ENCODE measurements at regions not wholly inside any gene's neighbourhood (a gene's known extent, or its start where the extent isn't known, plus 50 kb on each side); places are given as distances from the start of the nearest gene placed in this dataset.

DNA sequence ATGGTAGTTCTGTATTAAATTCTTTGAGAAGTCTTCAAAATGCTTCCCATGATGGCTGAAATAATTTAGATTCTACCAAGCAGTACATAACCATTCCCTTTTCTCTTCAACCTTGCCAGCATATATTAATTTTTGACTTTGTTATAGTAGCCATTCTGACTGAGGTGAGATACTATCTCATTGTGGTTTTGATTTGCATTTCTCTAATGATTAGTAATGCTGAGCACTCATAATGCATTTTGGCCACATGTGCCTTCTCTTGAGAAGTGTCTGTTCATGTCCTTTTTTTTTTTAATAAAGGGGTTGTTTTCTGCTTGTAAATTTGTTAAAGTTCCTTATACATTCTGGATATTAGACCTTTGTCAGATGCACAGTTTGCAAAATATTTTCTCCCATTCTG lies 173.9 kb downstream of the CALCRL start:
- DNase-seq (ENCODE audit: low spot score): no peak

DNA sequence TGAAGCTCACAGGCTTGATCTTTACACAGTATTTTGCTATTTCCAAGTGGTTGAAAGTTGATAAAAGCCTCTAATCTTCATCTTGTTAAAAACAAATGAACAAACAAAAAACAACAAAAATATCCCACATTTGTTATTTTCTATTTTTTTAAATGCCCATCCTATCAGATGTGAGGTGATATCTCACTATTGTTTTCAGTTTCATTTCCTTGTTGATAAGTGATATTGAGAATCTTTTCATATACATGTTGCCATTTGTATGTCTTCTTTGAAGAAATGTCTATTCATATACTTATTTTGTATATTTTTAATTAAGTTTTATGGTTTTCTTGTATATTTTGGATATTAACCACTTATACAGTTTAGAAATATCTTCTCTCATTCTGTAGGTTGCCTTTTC lies 175.8 kb downstream of the CALCRL start:
- no peak for DNase-seq (ENCODE audit: low spot score)
- no peak for ATAC-seq

More for the DNA sequence above, 173.9 kb downstream of the CALCRL start:
- ATAC-seq: no peak

DNA sequence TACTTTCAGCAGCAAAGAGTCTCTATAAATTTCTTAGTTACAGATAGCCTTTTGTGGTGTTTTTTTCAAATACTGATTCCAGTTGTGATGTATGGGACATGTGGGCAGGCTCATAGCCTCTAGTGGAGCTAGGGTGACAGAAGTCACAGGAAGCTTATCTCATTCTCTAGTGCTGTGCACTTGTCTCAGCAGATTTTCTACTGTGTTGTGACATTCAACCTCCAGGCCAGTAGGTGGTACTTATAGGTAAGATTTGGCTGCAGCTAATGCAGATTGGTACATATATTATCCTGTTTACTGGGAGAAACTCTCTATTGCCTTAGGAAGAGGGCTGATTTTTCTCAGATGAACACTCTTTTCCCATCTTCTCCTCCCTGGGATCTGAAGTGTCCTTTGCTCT lies 176.2 kb downstream of the CALCRL start:
- DNase-seq (ENCODE audit: low spot score) (no peak), ATAC-seq (no peak)

DNA sequence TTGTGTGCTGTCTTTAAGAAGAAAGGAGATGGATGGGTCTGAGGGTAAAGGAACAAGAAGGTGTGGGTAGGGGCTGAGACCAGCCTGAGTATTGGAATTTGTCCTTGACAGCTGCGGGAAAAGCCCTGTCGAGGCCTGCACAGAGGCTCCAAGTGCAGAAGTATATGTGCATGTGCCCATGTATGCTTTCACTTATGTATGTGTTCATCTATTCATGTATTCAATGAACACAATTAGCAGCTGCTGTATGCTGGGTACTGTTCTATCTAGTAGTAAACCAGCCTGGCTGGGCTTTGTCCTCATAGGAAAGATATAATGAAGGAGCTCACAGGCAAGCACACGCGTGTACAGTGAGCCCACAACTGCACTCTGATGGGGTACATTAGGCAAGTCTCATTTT lies 181.4 kb downstream of the CALCRL start:
- ATAC-seq: no peak

DNA sequence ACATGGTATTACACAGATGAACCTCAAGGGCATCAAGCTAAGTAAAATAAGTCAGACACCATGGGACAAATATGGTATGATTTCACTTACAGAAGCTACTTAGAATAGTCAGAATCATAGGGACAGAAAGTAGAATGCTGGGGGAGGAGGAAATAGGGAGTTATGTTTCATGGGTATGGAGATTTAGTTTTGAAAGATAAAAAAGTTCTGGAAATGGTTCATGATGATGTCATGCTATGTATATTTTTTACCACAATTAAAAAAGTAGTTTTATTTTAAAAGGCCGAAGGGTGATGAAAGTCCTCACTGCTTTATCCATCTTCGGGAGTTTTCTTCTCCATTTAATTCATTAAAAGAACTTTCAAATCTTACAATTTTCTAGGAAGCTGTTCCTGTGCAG lies 181.9 kb downstream of the CALCRL start:
- ATAC-seq (no peak), DNase-seq (ENCODE audit: low spot score) (no peak)

More for the DNA sequence above, 181.4 kb downstream of the CALCRL start:
- DNase-seq (ENCODE audit: low spot score): no peak

DNA sequence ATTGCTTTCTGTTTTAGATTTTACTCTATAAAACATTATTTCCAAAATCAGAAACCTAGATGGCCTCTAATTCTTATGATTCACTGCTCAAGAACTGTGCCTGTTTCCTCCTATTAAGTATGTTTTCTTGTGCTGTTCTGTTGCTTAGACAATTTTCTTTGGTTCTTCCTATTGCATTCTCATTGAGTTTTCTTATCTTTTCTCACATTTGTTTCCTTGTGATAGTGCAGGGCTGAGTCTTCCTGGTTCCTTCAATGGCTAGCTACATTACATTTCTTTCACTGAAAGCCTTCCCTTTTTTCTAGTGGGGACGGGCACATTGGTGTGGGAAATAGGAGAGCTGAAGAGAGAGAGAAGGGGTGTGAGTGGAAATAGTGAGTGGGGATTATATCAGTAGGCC lies 183.4 kb downstream of the CALCRL start:
- DNase-seq (ENCODE audit: low spot score): no peak
- ATAC-seq: peak; percentile 29

DNA sequence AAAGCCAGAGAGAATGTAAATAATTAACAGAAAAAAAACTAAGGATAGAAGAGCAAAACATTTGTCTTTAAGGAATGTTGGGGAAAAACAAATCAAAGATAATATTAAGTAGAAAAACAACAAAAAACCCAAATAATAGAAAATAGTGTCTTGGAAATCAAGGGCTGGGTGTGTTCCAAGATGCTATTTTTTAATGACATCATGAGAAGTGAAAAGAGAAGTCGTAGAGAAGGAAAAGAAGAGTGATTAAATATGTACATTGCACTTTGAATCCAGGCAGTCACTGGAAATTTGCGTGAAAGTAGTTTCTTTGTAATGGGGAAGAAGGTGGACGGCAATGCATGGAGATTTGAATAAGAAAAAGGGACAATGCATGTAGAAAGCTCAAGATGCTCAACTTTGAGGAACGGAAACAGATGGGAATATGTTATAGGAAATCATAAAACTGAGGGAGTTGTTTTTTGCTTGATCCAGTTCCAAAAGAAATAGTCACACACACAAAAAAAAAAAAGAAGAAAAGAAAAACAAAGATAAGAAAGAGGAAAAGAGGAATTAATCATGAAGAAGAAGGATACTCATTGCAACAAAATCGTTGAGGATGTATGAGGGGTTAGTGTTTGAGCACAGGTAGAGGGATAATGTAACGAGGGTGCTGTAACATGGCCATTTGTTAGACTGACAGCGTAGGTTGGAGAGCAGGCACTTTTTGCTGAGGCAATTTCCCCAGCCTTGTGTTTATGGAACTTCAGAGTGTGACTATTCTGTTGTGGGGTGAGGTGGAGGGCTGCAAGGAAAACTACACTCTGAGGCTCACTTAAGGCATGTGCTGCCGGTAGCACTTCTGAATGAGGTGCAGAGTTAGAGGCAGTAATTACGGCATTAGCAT lies 184.1 kb downstream of the CALCRL start:
- ATAC-seq: no peak
- DNase-seq (ENCODE audit: low spot score): no peak

DNA sequence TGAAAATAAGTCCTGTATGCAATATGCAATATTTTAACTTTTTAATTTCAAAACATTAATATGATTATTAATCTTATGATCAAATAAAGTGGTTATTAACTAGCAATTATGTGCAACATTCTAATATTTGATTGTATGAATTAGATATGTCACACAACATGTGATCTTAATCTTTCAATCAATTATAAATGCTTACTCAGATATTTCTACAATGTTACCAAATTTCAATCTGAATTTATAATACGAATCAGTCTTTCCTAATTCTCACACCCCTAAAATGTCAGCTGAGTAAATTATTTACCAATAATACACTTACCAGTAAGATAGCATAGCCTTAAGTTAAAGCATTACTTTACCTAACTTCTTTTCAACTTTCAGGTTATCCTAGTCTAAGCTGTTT lies 186.3 kb downstream of the CALCRL start:
- ATAC-seq: no peak
- DNase-seq (ENCODE audit: low spot score): no peak

DNA sequence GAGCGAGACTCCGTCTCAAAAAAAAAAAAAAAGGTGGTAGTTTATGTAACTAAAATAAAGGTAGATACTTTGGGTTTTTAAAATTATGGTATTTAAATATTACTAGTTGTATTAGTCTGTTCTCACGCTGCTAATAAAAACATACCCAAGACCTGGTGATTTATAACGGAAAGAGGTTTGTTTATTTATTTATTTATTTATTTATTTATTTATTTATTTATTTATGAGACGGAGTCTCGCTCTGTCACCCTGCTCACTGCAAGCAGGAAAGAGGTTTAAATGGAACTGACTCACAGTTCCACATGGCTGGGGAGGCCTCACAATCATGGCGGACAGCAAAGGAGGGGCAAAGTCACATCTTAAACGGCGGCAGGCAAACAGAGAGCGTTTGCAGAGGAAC lies 196.0 kb downstream of the CALCRL start:
- no peak for ATAC-seq
- no peak for DNase-seq (ENCODE audit: low spot score)

DNA sequence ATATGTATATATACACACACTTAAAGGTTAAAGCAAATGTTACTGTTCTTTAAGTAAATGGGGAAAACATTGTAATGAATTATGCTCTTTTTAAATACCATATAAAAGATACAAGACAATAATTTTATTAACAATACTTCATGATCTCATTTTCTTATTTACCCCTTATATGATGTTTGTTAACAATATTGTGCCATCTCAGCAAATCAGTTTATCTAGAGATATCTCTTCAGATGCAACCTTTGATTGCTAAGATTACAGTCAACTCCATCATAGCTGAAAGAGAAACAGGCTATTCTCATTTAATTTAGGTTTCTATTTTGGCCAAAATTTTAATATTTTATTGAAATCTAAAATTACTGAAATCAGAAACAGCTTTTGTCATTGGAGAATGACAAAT lies 197.9 kb downstream of the CALCRL start:
- DNase-seq (ENCODE audit: low spot score): no peak

DNA sequence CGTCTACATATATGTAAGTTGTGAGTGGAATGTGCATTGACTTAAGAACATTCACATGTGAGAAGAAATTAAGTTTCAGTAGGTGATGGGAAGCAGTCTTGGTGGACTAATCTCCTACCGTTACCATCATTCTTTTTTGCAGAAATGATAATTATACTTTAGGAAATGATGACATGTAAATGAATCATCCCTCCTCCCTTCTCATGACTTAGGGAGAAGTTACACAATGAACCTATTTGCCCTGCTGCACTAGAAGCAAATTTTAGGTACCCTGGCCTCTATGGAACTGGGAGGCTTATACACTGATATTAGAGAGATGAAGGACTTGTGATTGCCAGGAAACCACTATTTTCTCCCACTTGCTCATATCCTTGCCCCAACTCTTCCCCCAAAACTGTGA lies 214.2 kb downstream of the CALCRL start:
- ATAC-seq (no peak), DNase-seq (ENCODE audit: low spot score) (no peak)

More for the DNA sequence above, 197.9 kb downstream of the CALCRL start:
- ATAC-seq: no peak

DNA sequence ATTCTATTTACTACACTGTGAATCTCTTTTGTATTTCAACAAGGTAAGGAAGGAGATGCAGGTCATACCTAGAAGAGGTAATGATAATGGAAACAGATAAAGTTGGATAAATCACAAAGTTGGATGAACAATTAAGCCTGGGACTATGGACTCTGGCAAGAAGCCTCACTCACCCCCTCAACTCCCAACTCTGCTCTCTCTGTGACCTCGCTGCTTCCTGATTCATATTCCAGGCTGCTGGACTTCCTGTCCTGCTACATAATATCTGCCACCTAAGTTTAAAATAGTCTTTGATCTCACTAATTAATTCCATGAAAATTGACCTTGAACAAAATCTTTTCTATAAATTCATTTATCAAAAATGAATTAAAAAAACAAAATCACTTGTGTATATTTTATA lies 215.3 kb downstream of the CALCRL start:
- no peak for DNase-seq (ENCODE audit: low spot score)
- no peak for ATAC-seq

DNA sequence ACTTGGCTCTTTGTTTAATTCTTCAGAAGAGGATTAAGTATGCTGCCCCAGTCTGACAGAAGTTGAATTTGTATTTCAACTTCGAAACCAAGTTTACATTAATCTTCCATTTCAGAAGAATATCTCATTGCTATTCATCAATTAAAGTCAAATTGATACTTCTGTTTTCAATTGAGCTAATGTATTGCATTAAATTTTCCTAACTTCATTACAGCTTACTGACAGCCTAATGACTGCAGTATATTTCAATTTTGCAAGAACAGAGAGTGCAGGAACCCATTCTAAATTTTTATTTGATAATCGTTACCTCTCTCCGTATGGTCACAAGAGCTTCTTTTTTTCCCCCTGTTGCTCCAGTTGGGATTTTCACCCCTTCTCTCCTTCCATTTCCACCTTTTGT lies 218.0 kb downstream of the CALCRL start:
- DNase-seq (ENCODE audit: low spot score): no peak
- ATAC-seq: no peak

DNA sequence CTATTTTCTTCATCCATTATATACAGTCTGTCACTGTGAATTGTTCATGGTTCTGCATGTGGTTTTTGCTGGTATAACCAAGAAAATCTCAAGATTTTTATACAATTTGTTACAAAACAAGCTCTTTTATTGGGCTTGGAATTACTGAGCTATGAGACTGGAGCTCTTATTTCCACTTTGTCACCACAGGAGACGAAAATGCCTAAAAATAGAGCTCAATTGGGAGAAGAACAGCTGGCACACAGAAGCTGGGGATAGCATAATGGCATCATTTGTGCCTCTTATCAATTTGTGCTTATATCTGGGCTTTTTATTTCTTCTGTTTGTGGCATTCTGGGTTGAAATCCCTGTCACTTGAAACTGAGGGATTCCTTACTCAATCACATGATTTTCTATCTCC lies 219.1 kb downstream of the CALCRL start:
- ATAC-seq: no peak

DNA sequence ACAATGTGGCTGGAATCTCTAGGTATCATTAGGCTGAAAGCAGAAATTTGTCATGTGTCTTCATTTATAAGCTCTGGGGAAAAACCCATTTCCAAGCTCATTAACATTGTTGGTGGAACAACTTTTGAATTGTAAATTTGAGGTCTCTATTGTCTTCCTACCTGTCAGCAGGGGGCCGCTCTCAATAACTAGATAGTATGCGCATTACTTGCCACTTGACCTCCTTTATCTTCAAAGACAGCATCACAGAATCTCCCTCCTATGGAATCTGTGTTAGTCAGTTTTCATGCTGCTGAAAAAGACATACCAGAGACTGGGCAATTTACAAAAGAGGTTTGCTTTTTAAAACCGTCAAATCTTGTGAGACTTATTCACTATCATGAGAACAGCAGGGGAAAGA lies 223.1 kb downstream of the CALCRL start:
- no peak for DNase-seq (ENCODE audit: low spot score)
- ATAC-seq: no peak

More for the DNA sequence above, 219.1 kb downstream of the CALCRL start:
- no peak for DNase-seq (ENCODE audit: low spot score)

DNA sequence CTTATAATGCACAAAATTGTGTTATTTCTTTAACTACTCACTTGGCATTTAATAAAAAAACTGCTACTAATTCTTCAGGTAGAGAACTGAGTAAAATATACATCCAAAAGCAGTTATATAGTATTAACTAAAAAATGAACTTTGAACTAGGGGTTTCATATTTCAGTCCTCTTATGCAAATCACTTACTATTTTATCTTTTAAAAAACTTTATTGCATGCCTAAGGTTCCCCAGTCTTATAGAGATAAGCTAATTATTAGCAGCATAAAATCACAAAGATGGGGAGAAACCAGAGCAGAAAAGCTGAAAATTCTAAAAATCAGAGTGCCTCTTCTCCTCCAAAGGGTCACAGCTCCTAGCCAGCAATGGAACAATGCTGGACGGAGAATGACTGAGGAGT lies 228.0 kb downstream of the CALCRL start:
- no peak for DNase-seq (ENCODE audit: low spot score)
- no peak for ATAC-seq

DNA sequence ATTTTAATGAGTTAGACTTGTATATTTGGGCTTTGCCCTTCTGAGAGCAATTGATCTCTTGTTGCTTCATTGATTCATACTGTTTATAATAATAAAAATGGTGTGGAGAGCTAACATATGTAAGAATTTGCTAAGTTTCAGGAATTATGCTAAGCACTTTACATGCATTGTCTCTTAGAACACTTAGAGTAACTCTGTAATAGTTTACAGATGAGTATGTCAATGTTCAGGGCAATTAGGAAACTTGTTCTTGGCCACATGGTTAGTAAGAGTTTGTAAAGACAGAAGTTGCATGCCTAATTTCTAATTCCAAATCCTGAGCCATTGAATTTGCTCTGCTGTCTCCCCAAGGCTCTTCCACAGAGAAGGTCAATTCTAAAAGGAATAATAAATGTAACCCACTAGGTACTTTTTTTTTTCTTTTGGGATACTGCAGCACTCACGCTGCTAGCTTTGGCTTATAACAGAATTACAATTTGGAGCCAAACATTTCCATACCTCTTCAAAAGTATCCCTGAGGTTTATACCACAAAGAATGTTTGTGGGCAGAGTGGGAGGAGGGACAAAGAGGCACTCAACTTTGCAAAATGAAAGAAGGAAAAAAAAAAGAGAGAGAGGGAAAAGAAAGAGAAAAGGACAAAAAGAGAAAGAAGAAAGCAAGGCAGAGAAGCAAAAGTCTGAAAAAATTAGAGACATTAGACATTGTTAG lies 232.4 kb downstream of the CALCRL start:
- ATAC-seq: no peak

DNA sequence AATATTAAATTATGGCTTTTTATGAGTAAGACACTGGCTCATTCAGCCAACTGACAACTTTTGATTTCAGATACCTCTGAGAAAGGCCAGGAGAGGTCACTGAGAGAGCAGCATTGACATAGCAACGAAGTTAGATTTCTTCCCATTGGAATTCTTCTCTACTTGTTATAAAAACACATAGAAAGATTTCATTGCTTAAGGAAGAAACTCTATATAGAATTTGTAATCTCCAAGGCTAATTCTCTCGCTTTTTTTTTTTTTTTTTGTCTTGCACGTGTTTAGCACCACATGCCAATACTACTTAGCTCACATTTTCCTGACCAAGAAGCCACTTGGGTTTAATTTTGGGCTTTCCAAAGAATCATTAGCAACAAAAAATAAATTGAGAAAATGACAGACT lies 233.7 kb downstream of the CALCRL start:
- no peak for DNase-seq (ENCODE audit: low spot score)
- no peak for ATAC-seq

More for the DNA sequence above, 232.4 kb downstream of the CALCRL start:
- no peak for DNase-seq (ENCODE audit: low spot score)

DNA sequence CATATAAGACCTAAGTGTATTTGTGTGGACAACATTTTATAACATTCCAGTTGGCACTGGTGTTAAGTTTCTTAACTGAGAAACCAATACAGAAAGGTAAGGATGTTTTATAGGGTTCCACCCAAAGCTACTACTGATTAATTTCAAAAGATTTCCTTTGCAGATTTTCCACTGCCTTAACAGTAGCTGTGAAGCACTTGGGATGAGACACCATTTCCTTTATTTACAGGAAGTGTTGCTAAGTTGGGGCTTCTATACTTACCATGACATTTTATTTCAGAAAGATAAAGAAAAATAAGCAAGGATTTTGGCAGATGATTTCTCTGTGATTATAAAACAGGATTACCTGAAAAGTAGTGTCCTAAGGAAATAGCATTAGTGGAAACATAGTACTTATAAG lies 234.3 kb downstream of the CALCRL start:
- no peak for ATAC-seq

DNA sequence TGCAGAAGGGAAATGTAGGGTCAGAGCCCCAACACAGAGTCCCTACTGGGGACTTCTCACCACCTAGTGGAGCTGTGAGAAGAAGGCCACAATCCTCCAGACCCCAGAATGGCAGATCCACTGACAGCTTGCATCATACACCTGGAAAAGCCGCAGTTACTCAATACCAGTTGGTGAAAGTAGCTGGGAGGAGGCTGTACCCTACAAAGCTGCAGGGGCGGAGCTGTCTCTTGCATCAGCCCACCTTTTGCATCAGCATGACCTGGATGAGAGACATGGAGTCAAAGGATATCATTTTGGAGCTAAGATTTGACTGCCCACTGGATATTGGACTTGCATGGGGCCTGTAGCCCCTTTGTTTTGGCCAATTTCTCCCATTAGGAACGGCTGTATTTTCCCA lies 237.3 kb downstream of the CALCRL start:
- DNase-seq (ENCODE audit: low spot score): no peak

More for the DNA sequence above, 234.3 kb downstream of the CALCRL start:
- no peak for DNase-seq (ENCODE audit: low spot score)

DNA sequence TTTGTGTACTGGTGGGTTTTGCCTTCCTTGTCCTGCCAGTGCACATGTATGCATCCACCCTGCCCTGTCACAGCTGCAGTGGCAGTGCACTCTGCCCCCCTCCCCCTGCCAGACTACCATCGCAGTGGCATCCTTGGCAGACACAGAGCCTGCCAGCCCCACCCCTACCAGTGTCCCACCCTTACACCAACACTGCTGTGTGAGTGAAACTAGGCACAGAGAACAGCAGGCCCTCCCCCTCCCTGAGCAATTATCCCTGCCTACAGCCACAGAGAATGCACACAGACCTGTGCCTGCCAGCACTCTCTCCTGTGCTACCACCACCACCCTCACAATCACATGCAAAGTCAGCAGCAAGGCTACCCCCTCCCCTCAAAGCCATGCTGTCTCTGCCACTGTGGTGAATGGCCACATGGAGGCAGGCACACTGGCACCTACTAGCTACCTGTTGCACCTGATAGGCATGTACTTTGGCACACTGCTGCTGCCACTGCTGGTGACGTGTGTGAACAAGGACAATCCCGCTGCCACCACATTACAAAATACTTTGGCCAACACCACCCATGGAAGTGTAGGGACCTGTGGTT lies 239.8 kb downstream of the CALCRL start:
- no peak for ATAC-seq

More for the DNA sequence above, 237.3 kb downstream of the CALCRL start:
- ATAC-seq: no peak

DNA sequence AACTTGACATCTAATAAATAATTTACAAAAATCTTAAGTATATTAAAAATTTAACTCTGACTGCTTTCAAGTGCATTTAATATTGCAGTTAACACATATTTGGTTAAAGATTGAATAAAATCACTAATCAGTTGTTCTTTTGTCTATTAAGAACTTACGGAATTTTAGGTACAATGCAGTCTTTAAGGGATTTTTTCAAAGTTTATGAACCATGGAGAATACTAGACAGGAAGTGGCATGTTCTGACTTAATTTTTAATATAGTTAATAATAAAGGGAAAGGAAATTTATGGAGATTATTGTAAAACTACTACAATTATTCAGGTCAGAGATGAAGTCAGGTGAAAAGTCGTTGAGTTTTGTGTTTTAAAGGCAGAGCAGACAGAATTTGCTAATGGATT lies 240.9 kb downstream of the CALCRL start:
- ATAC-seq (no peak), DNase-seq (ENCODE audit: low spot score) (no peak)

More for the DNA sequence above, 239.8 kb downstream of the CALCRL start:
- no peak for DNase-seq (ENCODE audit: low spot score)
